Glomerular visceral epithelial cell (primary cell): ENCODE measurements at regions not wholly inside any gene's neighbourhood (a gene's known extent, or its start where the extent isn't known, plus 50 kb on each side); places are given as distances from the start of the nearest gene placed in this dataset.

Experiments used
- DNase-seq: peaks from one replicate; pipeline ENCODE4 v3.0.0-alpha.2; 2016; ENCODE audit errors: extremely low spot score

DNA sequence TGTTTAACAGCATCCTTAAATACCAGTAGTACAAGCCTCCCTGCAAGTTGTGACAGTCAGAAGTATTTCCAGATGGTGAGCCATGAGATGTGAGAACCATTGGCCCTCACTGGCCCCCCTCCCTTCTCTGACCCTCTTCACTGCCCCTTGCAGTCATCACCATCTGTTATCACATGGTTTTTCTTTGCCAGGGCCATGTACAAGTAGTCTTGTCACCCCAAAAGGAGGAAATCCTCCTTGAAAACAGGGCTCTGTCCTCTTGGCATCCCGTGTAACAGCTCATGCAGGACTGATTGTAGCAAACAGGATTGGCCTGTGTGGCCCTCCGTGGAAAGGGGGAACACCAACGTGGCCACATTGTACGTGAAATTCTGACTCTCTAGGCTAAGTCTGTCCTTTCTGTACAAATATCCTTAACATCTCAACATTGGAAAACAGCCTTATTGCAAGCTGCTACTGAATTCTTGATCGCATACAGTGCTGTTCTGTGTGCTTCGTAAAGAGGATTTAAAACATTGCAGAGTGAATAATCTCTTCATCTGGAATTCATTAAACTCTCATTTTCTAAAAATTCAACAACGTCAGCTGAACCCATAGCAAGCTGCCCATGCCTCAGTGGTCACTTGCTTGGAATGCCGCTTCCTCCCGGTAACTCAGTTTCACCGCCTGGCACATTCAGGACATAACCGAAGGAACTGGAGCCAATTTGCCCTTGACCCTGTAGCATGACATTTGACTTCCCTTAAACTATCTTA is 171.7 kb downstream of the ATPSCKMT start:
- no peak for DNase-seq

DNA sequence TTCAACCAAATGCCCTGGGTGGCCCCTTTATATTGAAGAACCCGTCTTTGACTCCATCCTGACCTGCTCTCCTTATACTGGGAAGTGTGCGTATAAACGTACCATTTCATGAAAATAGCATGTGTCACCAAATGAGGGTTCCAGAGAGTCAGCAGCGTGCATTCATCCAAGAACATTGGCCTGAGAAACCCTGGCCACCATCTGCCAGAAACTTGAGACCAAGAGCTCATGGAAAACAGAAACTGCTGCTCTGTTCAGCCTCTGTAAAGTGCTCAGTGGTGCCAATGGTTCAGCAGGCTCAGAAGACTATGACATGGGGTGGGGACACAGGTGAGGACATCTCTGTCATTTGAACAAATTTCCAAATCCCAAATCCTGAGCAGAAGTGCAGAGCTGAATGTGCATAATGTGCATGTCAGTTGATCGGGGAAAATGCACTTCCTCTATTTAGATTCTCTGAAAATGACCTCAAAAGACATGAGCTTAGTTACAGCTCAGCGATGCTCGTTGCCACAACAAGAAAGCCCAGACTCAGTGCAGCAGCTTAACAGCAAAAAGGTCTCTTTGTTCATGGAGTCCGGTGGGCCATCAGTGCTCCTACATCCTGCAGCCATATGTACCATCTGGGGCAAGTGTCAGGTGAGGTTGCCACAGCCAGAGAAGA is 176.1 kb downstream of the ATPSCKMT start:
- DNase-seq = no peak

DNA sequence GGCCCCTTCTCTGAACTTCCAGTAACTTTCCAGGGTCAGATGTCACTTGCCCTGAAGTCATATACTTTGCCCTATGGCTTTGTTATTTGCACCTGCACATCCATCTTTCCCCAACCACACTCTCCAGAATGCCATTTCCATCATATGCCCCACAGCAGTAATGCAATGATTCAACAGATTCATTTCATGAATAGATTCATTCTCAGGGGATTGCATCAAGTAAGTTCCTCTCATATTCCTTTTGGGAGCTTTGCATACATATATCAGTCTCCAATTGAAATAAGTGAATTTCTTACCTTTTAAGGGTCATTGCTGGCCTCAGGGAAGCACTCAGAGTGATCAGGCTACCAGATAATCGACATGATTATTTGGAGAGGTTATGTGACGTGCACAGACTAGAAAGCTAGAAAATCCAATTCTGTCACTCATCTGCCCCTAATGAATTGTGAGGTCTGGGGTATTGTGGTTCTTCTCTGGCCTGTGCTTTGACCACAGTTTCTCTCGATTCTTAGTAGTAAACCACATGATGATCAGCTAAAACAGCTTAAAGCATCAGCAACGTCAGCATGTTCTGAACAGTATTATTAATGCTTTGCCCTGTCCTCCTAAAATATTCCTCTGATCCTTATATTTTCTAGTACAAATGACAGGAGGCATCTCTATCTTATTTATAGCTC is 179.9 kb downstream of the ATPSCKMT start:
- DNase-seq = no peak

- no peak for DNase-seq
Observed at GRCh38 chr5:10065428-10066000, 184.2 kb downstream of the ATPSCKMT start.

DNA sequence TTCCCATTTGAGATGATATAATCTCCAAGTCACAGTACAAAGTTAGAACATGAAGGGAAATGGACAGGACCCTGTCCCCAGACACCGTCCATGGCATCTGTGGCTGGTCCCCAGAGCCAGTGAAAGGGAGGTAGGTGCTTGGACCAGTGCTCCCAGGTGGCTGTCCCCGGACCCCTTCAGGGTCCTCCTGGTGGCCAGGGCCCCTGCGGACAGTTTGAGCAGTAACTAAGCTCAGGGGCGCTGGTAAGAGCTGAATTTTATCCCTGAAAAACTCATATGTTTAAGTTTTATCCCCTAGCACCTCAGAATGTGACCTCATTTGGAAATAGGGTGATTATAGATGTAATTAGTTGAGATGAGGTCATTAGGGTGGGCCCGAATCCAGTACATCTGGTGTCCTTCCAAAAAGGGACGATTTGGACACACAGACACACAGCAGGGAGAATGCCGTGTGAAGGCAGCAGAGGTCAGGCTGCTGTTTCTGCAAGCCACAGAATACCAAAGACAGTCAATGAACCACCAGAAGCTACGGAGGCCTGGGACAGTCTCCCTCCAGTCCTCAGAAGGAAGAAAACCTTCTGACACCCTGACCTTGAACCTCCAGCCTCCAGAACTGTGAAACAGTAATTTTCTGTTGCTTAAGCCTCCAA is 185.0 kb downstream of the ATPSCKMT start:
- no peak for DNase-seq

- DNase-seq = no peak
Observed at GRCh38 chr5:10063997-10064396, 185.7 kb downstream of the ATPSCKMT start.

DNA sequence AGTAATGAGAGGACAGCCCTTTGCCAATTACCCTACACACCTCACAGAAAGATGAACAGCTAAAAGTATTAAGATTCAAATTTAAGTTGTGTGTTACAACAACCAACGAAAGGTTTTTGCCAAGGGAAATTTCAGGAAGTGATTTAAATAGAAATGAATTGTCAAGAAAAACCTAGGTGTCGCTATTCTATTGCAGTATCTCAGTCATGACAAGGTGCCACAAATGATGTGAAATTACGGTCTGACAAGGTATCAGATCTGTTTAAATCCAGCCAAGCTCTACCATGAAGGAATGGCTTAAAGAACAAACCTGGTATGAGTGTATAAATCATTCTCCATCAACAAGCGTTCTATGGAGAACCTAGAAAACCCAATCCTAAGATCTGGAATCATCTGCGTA is 189.7 kb downstream of the ATPSCKMT start:
- DNase-seq = no peak

- DNase-seq = no peak
Observed at GRCh38 chr5:10059556-10059955, 190.1 kb downstream of the ATPSCKMT start.

GRCh38 chr5:10057356-10057755 is 192.3 kb downstream of the ATPSCKMT start:
- DNase-seq = no peak

DNA sequence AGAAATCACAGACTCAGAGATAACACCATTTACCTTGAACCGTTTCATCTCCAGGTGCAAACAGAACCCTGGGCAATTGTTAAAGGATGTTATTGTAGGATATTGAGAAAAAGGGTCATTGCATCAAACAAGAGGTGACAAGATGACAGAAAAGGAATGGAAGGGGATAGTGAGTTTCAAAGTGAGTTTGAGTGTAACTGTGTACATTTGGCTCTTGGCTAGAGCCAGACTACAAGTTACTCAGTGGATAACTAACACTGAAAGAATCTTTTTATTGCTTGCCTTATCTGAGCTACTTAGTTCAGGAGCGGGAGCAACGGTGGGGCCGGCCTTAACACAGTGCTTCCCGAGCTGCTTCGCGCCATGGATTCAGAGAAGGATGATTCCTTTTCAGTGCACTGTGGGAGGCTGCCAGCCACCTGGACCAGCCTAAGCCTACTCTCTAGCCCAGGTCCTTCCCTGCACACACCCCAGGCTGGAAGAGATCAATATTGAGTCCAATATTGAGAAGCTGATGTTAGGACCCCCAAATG is 193.4 kb downstream of the ATPSCKMT start:
- DNase-seq = no peak

GRCh38 chr5:10049858-10050455 is 199.7 kb downstream of the ATPSCKMT start:
- no peak for DNase-seq

- DNase-seq = no peak
Observed at GRCh38 chr5:10046676-10047075, 203.0 kb downstream of the ATPSCKMT start.

GRCh38 chr5:10045376-10045775 is 204.3 kb downstream of the ATPSCKMT start:
- DNase-seq = no peak

GRCh38 chr5:10036136-10036815 is 213.4 kb downstream of the ATPSCKMT start:
- peak; percentile 27 for DNase-seq

DNA sequence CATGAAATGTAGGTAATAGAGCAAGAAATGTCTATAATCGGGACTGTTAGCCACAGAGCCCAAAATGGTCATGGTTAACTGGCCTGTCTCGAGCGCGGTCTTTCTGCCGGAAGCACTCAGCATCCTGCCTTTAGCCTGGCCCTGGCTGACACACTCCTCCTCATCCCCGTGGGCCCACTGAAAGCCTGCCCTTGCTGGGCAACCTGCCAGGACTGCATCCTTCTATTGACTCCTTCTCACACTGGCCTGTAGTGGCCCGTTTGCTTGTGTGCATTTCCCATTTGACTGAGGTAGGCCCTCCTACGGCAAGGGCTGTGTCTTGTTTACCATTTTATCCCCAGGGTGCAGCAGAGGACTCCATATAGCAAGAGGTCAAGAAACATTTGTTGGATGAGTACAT is 215.7 kb downstream of the ATPSCKMT start:
- peak; percentile 16 for DNase-seq

GRCh38 chr5:10031817-10032216 is 217.9 kb downstream of the ATPSCKMT start:
- DNase-seq = no peak

DNA sequence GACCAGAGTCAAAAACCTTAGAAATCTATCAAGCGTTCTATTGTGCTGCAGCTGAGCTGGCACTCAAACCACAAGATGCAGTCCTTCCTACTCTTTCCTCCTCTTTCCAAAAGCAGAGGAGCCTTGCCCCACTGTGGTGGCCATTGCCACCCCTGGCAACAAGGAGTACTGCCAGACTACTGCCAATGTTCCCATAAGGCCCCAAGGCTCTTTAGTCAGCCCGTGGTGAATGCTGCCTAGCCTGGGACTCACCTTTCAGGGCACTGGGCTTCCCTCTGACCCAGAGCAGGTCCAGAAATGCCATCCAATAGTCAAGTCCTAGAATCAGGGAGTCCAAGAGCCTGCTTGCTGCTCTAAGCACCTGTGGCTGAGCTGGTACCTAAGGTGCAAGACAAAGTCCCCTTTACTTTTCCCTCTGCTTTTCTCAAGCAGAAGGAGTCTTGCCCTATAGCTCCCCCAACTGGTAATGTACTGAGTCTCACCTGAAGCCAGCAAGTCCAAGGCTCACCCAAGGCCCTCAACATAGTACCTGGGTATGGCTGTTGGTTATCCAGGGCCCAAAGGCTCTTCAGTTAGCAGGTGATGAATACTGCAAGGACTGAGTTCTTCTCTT is 219.4 kb downstream of the ATPSCKMT start:
- DNase-seq = peak; percentile 38

- no peak for DNase-seq
Observed at GRCh38 chr5:10023494-10023893, 226.2 kb downstream of the ATPSCKMT start.

DNA sequence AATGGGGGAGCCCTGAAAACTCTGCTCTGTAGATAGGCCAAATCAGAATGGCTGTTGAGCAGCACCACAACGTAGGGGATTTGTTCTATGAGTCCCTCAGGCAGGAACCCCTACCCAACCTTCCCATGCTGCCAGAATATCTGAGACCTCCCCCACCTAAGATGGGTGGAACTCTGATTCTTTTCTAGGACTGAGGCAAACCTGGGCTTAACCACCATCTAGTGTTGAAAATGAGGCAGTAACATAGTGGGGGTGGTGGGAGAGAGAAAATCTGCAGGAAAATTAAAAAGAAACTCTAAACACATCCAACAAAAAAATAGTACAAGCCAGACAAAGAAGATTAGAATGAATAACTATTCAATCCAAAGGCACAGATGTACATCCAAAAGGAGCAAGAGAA is 228.4 kb downstream of the ATPSCKMT start:
- DNase-seq = no peak

- DNase-seq = no peak
Observed at GRCh38 chr5:10019236-10019635, 230.5 kb downstream of the ATPSCKMT start.
